ENCODE measurements at regions not wholly inside any gene's neighbourhood (a gene's known extent, or its start where the extent isn't known, plus 50 kb on each side); places are given as distances from the start of the nearest gene placed in this dataset.

- Mint-ChIP-seq H3K27ac (no peak overlapping the region), H3K36me3 (no peaks in the 10 kb centered on the region), H3K27me3 (no peaks in the 10 kb centered on the region), H3K4me1 (no peaks in the 10 kb centered on the region), H3K9me3 (ENCODE audit: low read depth) (no peaks in the 10 kb centered on the region), H3K4me3 (no peak overlapping the region)
- no peak for ATAC-seq
- CTCF ChIA-PET: no interaction called here
- DNase-seq: no peak
Observed at GRCh38 chr12:24066865-24067264, 117.4 kb upstream of the SOX5 start.

DNA sequence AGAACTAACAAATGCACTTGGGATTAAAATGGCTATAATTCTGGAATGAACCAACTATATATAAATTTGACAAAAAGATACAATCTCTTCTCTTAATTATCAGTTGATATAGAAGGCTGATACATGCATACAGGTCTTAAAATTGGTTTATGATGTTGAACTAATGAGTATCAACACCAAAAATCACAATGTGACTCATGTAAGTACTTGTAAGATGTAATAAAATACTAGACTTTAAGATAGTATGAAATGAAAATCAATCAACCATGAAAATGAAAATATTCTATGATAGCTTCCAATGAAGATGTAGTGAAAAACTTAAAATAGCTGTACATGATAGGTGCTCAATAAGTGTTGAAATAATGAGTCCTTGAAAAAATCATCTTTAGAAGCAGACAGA is 116.6 kb upstream of the SOX5 start:
- no peak for DNase-seq
- no peaks in the 10 kb centered on the region for H3K9me3 Mint-ChIP-seq (ENCODE audit: low read depth)
- no peaks in the 10 kb centered on the region for H3K36me3 Mint-ChIP-seq
- CTCF ChIA-PET: no interaction called here
- H3K4me1 Mint-ChIP-seq: no peaks in the 10 kb centered on the region
- no peaks in the 10 kb centered on the region for H3K27me3 Mint-ChIP-seq
- ATAC-seq: no peak
- no peak overlapping the region for H3K27ac Mint-ChIP-seq
- H3K4me3 Mint-ChIP-seq: no peak overlapping the region

GRCh38 chr12:24062642-24063245 is 113.3 kb upstream of the SOX5 start:
- Mint-ChIP-seq H3K4me1 (no peaks in the 10 kb centered on the region), H3K27me3 (no peaks in the 10 kb centered on the region)
- CTCF ChIA-PET: no interaction called here

GRCh38 chr12:24060089-24060488 is 110.6 kb upstream of the SOX5 start:
- DNase-seq (no peak), ATAC-seq (no peak)
- Mint-ChIP-seq H3K4me3 (no peak overlapping the region), H3K27ac (no peak overlapping the region), H3K27me3 (no peaks in the 10 kb centered on the region), H3K36me3 (no peaks in the 10 kb centered on the region), H3K4me1 (no peaks in the 10 kb centered on the region), H3K9me3 (ENCODE audit: low read depth) (peaks cover 2% of the 10 kb centered on the region)
- CTCF ChIA-PET: no interaction called here

More at GRCh38 chr12:24062642-24063245, 113.3 kb upstream of the SOX5 start:
- Mint-ChIP-seq H3K9me3 (ENCODE audit: low read depth) (no peaks in the 10 kb centered on the region), H3K27ac (no peak overlapping the region), H3K4me3 (no peak overlapping the region), H3K36me3 (no peaks in the 10 kb centered on the region)
- ATAC-seq (no peak), DNase-seq (no peak)

DNA sequence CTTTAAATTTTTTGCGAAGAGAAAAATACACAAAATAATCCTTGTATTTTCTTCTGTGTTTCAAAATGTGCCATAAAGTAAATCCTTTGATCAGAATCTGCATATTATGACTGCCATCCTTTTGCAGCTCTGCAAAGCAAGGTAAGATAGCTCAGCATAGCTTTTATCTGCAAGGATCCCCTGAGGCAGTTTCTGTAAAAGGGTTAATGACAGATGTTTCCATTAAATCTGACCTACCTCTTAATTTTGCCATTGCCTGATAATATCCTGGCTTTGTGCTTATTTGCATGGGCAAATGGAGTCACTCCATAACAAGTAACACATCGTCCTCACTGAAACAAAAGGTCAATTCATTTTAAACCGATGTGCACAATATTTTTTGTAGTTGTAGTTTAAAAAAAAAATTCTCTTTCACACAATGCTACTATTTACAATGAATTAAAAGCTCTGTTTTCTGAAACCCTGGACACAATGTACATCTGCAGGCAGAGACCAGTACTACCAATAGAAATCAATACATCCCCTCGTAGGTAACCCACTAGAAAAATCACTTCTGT is 108.5 kb upstream of the SOX5 start:
- Mint-ChIP-seq H3K36me3 (no peaks in the 10 kb centered on the region), H3K9me3 (ENCODE audit: low read depth) (peaks cover 2% of the 10 kb centered on the region), H3K4me1 (no peaks in the 10 kb centered on the region), H3K4me3 (no peak overlapping the region), H3K27me3 (no peaks in the 10 kb centered on the region), H3K27ac (no peak overlapping the region)
- DNase-seq (no peak), ATAC-seq (no peak)
- CTCF ChIA-PET: no interaction called here

DNA sequence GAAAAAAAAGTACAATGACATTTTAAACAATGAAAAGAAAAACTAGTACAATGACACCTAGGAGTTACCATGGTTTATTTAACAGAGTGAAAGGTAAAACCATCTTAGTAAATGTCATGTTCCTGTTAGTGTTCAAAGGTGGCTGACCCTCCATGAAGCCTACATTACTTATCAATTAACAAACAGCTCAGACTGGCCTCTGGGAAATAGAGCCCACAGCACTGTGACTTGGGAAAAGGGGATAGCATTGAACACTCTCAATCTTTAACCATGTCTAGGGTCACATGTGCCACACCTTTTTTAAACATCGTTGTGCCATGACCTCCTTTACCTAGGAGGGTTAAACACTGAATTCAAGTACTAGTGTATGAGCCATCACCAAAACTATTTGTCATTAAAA is 106.3 kb upstream of the SOX5 start:
- Mint-ChIP-seq H3K27me3 (no peaks in the 10 kb centered on the region), H3K4me3 (no peak overlapping the region), H3K4me1 (no peaks in the 10 kb centered on the region), H3K9me3 (ENCODE audit: low read depth) (peaks cover 2% of the 10 kb centered on the region), H3K27ac (no peak overlapping the region), H3K36me3 (no peaks in the 10 kb centered on the region)
- ATAC-seq (no peak), DNase-seq (no peak)
- CTCF ChIA-PET: no interaction called here

DNA sequence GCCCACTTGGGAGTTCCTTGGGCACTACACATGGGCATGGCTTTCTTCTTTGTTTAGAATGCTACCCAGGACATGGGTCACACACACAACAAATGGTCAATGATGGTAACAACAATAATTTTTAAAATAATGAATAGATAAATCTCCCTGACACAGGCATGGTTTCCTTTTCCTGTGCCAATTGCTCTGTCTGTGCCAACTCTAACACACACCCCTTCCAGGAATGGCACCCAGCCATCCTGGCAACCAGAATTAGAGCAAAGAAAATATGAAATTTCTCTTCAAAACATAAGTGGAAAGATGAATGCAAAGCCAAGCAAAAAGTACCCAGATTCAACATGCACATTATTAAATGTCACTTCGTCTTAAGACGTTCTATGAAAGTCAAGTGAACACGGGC is 104.9 kb upstream of the SOX5 start:
- no peak for DNase-seq
- CTCF ChIA-PET: no interaction called here
- Mint-ChIP-seq H3K36me3 (no peaks in the 10 kb centered on the region), H3K27me3 (no peaks in the 10 kb centered on the region), H3K4me1 (no peaks in the 10 kb centered on the region), H3K9me3 (ENCODE audit: low read depth) (peaks cover 2% of the 10 kb centered on the region), H3K27ac (no peak overlapping the region), H3K4me3 (no peak overlapping the region)
- no peak for ATAC-seq

DNA sequence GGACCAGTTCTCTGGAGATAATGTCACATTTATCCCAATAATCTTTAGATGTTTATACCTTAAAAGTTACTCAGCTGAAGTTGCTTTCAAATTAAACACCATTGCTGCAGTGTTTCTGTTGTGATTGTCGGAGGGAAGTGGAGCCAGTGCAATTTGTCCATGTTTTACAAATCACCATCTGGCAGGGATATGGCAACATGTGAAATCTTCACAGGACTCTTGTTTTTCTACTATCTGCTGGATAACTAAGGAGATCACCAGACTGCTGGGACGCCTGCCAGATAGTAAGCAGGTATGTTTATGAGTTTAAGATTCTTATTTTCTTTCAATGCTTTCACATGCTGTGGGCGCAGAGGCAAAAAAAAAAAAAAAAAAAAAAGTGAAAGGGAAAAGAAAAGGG is 100.3 kb upstream of the SOX5 start:
- H3K9me3 Mint-ChIP-seq (ENCODE audit: low read depth): no peaks in the 10 kb centered on the region
- H3K27ac Mint-ChIP-seq: no peak overlapping the region
- H3K27me3 Mint-ChIP-seq: no peaks in the 10 kb centered on the region
- no peak for DNase-seq
- CTCF ChIA-PET: no interaction called here
- no peak overlapping the region for H3K4me3 Mint-ChIP-seq
- no peaks in the 10 kb centered on the region for H3K4me1 Mint-ChIP-seq
- no peak for ATAC-seq
- no peaks in the 10 kb centered on the region for H3K36me3 Mint-ChIP-seq

DNA sequence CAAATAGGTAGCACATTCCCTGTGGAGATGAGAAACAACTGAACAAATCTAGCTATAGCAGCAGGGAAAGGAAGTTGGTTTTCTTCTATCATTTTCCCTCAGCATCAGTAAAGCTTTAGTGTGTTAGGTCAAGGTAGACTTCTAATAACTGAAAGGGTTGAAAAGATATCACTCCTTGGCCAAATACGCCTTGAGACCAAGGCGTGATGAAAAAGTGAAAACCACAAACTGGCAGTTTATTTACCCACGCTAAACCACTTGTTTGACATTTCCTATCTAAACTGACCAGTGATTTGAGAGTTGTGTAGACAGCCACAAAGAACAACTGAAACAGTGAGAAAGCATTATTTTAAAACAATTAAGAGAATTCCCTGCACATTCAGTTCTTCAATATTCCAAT is 99.6 kb upstream of the SOX5 start:
- CTCF ChIA-PET: no interaction called here
- no peaks in the 10 kb centered on the region for H3K4me1 Mint-ChIP-seq
- no peaks in the 10 kb centered on the region for H3K27me3 Mint-ChIP-seq
- H3K4me3 Mint-ChIP-seq: no peak overlapping the region
- no peak for DNase-seq
- no peak for ATAC-seq
- H3K27ac Mint-ChIP-seq: no peak overlapping the region
- no peaks in the 10 kb centered on the region for H3K9me3 Mint-ChIP-seq (ENCODE audit: low read depth)
- H3K36me3 Mint-ChIP-seq: no peaks in the 10 kb centered on the region

GRCh38 chr12:24048446-24048845 is 99.0 kb upstream of the SOX5 start:
- H3K9me3 Mint-ChIP-seq (ENCODE audit: low read depth): no peaks in the 10 kb centered on the region
- no peak overlapping the region for H3K27ac Mint-ChIP-seq
- no peaks in the 10 kb centered on the region for H3K27me3 Mint-ChIP-seq
- no peaks in the 10 kb centered on the region for H3K4me1 Mint-ChIP-seq
- DNase-seq (no peak), ATAC-seq (no peak)
- H3K4me3 Mint-ChIP-seq: no peak overlapping the region
- CTCF ChIA-PET: no interaction called here
- H3K36me3 Mint-ChIP-seq: no peaks in the 10 kb centered on the region

GRCh38 chr12:24047326-24047725 is 97.9 kb upstream of the SOX5 start:
- CTCF ChIA-PET: no interaction called here
- H3K27me3 Mint-ChIP-seq: no peaks in the 10 kb centered on the region
- H3K4me3 Mint-ChIP-seq: no peak overlapping the region
- DNase-seq (no peak), ATAC-seq (no peak)
- H3K4me1 Mint-ChIP-seq: no peaks in the 10 kb centered on the region
- no peaks in the 10 kb centered on the region for H3K36me3 Mint-ChIP-seq
- H3K9me3 Mint-ChIP-seq (ENCODE audit: low read depth): no peaks in the 10 kb centered on the region
- no peak overlapping the region for H3K27ac Mint-ChIP-seq

DNA sequence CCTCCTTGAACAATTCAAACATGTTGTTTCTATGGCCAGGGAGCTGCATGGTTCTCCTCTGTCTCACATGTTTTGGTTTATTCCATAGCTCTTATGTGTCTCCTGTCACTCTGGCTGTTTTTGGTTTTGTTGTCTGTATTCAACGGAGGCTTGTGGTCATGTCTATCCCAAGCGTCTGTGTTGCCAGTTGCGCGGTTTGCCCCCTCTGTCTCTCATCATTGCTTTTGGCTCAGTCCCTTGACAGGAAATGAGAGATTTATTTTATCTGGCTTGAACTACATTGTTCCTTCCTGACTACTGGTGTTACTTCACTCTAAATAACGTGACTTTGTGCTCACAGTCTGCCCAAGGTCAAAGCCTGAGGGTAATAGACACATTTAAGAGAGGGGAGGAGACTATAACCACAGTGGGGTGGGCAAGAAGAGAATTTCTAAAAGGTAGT is 96.4 kb upstream of the SOX5 start:
- Mint-ChIP-seq H3K36me3 (no peaks in the 10 kb centered on the region), H3K9me3 (ENCODE audit: low read depth) (no peaks in the 10 kb centered on the region), H3K4me3 (no peak overlapping the region), H3K27ac (no peak overlapping the region), H3K4me1 (no peaks in the 10 kb centered on the region), H3K27me3 (no peaks in the 10 kb centered on the region)
- CTCF ChIA-PET: no interaction called here
- no peak for ATAC-seq
- no peak for DNase-seq

- ATAC-seq (no peak), DNase-seq (no peak)
- Mint-ChIP-seq H3K27ac (no peak overlapping the region), H3K9me3 (ENCODE audit: low read depth) (no peaks in the 10 kb centered on the region), H3K4me1 (no peaks in the 10 kb centered on the region), H3K4me3 (no peak overlapping the region), H3K36me3 (no peaks in the 10 kb centered on the region), H3K27me3 (no peaks in the 10 kb centered on the region)
- CTCF ChIA-PET: no interaction called here
Observed at GRCh38 chr12:24044941-24045703, 95.7 kb upstream of the SOX5 start.

GRCh38 chr12:24042651-24043050 is 93.2 kb upstream of the SOX5 start:
- Mint-ChIP-seq H3K27me3 (no peaks in the 10 kb centered on the region), H3K36me3 (no peaks in the 10 kb centered on the region), H3K9me3 (ENCODE audit: low read depth) (no peaks in the 10 kb centered on the region), H3K4me1 (no peaks in the 10 kb centered on the region), H3K27ac (no peak overlapping the region), H3K4me3 (no peak overlapping the region)
- CTCF ChIA-PET: no interaction called here
- ATAC-seq (no peak), DNase-seq (no peak)
